Posterior vena cava (tissue), 2 donors: ENCODE measurements at regions not wholly inside any gene's neighbourhood (a gene's known extent, or its start where the extent isn't known, plus 50 kb on each side); places are given as distances from the start of the nearest gene placed in this dataset.

Experiments
- DNase-seq: peaks from one replicate; pipeline ENCODE4 v3.0.0-alpha.2; 2020; ENCODE audit warnings: low spot score
- intact Hi-C, 2 donors: fragments of 100-400 bp; cut with DNase I; formaldehyde crosslinking; loops; one replicate each; pipeline versions ENCODE4 v1.14.1 to v1.14.2; 2022 to 2023
- donor health status: DM: yes; HTN: yes; CAD: no.
- donor health status: DM: yes; HTN: yes; CAD: no.

DNA sequence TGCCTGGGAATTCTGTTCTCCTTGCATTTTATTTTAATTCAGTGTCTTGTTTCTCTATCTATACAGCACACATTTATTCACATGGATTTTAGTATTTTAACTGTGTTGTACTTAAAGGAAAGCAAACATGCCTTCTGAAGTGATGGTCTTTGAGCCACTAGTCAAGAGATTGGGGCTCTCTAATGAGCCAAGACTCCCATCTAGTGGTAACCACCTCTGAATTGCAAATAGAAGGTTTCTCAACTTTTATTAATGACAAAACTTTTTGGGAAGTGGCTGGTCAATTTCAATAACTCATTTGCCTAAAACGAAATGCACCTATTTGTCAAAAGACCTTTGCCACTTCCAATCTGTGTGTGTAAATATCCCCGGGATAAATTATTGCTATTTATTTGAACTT, 199.6 kb downstream of the LTN1 start:
- DNase-seq = no peak
- intact Hi-C loops = no loop called here

DNA sequence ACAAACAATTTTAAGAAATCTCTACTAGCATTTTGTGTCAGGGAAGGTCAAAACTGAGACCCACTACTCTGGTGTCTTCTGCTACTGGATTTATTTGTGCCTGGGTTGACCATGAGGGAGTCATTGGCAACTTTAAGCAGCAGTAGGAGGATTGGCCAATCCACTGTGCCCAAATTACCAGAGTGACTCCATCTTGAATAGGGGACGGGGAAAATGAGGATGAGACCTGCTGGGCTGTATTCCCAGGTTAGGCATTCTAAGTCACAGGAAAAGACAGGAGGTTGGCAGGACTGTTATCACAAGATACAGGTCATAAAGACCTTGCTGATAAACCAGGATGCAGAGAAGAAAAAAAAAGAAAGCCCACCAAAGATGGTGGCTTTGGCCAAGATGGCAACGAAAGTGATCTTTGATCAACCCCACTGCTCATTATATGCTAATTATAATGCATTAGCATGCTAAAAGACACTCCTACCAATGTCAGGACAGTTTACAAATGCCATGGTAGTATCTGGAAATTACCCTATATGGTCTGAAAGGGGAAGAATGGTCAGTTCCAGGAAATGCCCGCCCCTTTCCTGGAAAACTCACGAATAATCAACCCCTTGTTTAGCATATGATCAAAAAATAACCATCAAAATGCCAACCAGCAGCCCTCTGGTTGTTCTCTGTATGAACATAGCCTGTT, 200.9 kb downstream of the LTN1 start:
- no peak for DNase-seq
- intact Hi-C loops = no loop called here

DNA sequence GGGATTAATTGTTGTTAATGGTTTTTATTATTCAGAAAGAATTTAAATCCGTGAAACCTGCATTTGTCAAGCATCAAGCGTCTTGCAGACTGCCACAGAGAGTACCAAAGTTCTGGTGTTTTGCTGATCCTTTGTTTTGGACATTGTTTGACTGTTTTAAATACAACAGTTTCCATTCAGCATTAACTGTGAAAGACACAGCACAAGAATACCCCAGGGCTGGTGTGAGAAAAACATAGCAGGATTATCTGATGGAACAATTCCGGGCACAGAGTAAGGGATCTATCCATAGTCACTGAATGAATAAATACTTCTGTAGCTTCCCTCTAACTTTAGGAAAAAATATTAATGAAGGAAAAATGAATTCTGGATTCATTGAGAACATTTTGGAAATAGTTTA, 202.3 kb downstream of the LTN1 start:
- no peak for DNase-seq
- intact Hi-C loops = no loop called here

DNA sequence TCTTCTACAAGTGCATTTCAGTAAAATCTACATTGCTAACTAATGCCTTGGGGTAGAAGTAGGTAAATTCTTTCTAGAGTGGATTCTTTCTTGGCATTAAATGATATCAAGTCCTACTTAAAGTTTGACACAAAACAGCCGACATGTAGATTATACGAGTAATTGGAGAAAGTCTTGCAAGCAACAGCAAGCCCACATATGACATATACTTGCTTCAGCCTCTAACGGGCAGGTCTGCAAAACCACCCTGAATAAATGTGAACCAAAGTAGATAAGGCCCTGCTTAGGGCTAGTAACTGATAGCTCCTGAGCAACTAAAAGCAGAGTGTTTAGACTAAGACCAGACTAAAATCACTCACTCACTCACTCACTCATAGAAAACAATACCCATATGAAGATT, 203.2 kb downstream of the LTN1 start:
- intact Hi-C loops = no loop called here
- no peak for DNase-seq

DNA sequence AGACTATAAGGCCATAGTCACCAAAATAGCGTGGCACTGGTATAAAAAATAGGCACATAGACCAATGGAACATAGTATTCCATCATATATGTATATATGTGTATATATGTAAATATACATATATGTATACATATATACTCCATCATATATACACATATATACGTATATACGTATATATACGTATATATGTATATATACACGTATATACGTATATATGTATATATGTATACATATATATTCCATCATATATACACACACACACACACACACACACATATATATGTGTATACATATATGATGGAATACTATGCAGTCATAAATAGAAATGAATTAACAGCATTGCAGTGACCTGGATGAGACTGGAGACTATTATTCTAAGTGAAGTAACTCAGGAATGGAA, 204.6 kb downstream of the LTN1 start:
- intact Hi-C loops = no loop called here
- no peak for DNase-seq

DNA sequence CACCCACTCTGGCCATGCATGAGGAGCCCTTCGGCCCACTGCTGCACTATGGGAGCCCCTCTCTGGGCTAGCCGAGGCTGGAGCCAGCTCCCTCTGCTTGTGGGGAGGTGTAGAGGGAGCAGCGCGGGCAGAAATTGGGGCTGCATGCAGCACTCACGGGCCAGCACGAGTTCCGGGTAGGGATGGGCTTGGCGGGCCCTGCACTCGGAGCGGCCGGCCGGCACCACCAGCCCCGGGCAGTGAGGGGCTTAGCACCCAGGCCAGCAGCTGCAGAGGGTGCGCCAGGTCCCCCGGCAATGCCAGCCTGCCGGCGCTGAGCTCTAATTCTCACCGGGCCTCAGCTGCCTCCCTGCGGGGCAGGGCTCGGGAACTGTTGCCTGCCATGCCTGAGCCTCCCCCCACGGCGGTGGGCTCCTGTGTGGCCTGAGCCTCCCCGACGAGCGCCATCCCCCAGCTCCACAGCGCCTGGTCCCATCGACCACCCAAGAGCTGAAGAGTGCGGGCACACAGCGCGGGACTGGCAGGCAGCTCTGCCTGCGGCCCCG, 209.0 kb downstream of the LTN1 start:
- DNase-seq = no peak
- intact Hi-C loops = no loop called here

DNA sequence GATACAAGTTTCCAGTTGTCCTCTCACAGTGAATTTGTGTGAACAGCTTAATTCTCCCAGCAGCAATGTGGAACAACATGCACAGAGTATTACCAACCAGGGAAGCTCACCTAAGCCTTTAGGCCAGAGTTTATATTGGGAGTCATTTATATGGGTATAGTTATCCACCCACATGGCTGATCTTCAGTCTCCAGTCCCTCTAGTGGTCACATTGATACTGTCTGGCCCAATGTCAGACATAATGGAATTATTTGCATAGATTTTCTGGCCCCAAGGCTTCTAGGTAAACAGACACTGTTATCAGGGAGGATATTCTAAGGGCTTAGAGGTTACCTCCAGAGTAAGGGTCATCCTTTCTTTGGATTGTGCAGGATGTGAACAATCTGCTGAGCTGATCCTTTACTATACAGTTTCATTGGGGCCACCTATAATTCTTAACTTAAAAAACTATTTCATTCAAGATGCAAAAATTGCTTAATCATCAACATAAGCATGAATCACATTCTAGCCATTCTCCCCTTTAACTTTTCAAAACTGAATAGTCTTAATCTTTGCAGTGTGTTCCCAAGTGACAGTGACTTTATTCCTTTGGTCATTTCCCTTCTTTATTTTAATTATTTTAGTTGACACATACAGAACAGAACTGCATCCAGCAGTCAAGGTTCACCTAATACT, 210.9 kb downstream of the LTN1 start:
- no peak for DNase-seq
- intact Hi-C loops = no loop called here

DNA sequence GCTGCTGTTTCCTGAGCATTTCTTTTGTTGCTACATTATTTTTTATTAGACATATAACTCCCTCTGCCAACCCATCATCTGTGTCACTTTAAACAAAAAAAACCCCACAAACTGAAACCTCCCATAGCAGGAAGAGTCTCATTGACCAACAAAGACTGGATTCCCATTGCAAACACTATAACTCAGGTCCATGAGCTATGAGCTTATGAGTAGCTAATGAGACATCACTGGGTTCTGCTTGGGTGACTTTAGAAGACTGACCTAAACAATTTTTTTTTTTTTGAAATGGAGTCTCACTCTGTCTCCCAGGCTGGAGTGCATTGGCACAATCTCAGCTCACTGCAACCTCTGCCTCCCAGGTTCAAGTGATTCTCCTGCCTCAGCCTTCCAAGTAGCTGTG, 212.8 kb downstream of the LTN1 start:
- DNase-seq = no peak
- intact Hi-C loops = no loop called here

DNA sequence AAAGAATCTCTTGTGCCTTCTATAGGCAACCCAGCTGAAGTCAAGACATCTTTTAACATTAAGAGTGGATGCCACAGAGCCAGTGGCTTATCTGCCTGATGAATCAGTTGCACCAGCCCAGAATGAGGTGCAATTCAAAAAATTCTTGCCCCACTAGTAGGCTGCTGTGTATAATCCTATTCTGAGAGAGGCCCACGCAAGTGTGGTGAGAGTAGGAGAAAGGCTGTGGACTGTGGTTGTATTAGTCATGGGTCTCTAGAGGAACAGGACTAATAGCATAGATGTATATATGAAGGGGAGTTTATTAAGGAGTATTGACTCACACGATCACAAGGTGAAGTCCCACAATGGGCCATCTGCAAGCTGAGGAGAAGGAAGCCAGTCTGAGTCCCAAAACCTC, 216.4 kb downstream of the LTN1 start:
- DNase-seq = no peak
- intact Hi-C loops = no loop called here

DNA sequence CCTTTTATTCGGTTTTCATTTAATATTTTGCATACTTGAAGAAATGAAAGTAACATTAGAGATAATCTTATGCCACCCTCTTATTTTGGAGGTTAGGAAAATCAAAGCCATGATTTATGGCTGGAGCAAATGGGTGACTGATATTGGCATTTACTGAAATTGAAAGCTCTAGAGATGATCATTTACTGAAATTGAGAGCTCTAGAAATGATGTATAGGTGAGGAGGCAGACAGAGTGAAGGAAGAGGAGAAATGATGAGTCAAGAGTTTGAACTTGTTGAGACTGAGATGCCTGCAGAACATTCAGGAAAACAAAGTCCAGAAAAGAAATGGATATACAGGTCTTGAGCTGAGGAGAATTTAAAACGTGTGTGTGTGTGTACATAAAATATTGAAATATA, 217.6 kb downstream of the LTN1 start:
- intact Hi-C loops = no loop called here

DNA sequence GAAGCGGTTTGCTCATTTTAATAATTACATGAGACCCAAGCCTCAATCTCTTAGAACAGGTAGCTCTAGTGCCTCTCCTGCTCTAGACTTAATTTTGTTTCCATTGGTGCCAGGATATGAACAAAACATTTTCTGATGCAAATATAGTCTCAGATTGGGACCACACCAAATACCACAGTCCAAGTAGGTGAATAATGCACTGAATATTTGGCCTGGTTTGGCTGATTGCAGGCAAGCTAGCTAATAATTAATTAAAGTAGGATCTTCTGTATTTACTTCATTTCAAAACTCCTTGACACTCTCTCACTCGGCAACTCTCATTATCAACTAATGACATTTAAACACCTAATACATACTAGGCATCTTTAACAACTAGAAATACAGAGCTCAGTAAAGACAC, 219.6 kb downstream of the LTN1 start:
- no peak for DNase-seq
- intact Hi-C loops = no loop called here

More for the DNA sequence above, 217.6 kb downstream of the LTN1 start:
- no peak for DNase-seq

DNA sequence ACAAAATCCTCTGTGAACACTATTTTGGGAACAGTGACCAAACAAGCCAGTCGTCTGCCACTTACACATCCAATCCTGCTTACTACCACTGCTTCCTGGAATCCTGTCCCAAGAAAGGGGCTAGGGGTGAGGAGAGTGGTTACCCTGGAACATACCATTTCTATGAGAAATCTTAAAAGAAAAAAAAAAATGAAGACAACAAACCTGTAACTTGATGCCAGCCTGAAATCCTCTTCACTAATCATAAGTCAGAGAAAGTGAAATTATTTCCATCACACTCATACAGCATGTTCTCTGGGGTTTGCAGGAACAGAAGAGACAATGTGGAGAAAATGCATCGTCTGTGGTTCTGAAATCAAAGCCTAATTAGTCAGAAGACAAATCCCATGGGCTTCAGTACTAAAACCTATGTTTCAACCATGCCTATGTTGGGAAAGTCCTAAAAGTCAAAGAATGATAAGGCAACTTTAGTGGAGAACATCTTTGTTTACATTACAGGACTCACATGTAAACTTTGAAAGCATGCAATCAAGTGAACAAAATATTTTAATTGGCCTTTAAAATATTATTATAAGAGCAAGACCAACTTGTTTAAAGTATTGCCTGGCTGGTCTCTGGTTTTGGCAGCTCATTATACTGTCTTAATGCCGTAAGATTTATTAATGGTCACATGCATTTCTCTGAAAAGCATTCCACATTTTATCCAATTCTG, 220.7 kb downstream of the LTN1 start:
- intact Hi-C loops = no loop called here
- DNase-seq = no peak

DNA sequence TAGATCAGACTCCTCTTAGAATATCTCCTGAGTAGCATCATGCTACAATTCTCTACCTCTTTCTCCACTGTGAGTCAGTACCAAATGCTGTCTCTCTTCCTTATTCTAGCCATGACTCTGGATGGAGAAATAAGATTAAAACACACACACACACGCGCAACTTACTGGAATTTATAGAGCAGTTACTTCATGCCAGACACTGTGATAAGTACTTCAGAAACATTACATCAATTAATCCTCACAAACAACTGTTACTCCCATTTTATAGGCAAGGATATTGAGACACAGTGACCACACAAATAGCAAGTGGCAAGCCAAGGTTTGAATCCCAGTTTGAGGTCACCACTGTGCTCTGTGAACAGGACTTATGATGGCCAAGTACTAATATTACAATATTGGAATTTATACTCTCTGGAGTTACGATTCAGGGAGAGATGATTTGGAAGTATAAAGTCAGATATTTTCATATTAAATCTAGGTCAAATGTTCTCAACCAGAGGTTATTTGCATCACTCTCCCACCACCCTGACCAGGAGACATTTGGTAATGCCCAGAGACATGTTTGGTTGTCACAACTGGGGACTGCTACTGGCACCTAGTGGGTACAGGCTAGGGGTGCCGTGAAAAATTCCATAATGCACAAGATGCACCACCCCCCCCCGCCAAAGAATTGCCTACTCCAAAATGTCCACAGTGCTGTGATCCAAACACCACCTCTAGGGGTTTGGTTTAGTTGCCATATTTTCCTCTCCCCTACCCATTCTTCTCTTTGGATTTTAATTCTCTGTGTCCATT, 221.6 kb downstream of the LTN1 start:
- intact Hi-C loops = no loop called here
- DNase-seq = no peak

DNA sequence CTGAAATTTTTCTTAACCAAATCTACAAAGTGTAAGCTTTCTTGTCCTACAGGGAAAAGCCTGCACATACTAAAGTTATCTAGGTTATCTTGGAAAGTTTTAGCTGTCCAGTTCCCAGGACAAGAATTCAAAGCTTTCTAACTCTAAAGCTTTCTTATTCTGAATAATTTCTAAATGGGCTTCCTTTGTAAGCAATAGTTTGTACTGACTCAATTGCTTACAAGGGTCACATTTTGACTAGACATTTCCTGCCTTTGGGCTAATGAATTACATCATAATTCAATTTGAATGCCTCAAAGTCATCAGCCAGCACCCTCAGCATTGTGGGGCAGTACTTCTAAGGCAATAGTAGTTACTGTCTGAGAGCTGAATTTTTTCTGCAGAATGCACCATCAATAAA, 223.0 kb downstream of the LTN1 start:
- DNase-seq = no peak
- intact Hi-C loops = no loop called here

DNA sequence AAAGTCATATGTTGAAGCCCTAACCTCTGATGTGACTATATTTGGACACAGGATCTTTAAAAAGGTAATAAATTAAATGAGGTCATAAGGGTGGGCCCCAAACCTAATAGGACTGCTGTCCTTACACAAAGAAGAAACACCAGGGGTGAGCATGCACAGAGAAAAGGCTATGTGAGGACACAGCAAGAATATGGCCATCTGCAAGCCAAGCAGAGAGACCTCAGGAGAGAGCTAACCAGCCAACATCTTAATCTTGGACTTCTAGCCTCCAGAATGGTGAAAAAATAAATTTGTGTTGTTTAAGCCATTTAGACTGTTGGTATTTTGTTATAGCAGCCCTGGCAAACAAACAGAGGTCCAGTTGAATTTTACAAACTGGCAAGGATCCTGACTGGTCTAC, 223.9 kb downstream of the LTN1 start:
- intact Hi-C loops = no loop called here
- no peak for DNase-seq

DNA sequence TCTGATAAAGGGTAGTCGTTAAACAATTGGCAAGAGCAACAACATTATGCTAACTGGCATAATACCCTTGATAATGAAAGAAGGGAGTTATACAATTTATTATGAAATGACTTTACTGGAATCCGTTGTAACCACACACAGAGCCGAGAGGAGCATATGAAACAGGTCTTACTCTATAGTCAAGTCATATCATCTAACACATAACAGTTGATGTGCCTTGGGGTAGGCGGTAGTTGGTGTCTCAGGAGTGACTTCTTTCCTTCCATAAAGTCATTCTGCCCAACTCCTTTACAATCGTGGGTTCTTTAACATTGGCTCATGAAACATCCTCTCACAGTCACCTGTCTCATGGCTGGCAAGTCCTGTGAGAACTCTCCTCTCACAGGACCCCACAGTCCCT, 225.2 kb downstream of the LTN1 start:
- no peak for DNase-seq
- intact Hi-C loops = no loop called here

DNA sequence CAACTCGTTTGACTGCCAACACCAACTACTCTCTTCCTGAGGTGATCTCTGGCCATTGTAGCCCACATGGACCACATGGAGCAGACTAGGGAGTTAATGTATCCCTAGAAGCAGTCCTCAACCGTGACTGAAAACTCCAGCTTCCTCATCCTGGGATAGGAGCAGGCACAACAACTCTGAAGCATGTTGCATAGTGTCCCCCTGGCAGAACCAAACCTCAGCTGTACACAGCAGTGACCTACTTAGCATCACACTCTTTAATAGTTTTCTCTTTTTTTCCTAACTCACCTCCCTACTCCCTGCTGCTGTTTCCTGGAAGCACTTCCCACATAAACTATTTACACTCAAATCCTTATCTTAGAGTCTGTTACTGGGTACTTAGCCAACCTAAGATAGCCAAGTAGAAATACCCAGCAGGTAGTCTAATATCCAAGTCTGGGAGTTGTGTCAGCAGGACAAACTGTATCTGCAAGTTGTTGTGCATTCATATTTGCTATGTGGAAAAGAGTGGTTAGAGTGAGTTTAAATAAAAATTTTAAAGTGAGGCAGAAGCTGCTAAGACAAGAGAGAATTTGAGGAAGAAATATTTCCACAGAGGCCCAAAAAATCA, 228.8 kb downstream of the LTN1 start:
- no peak for DNase-seq
- intact Hi-C loops = no loop called here

DNA sequence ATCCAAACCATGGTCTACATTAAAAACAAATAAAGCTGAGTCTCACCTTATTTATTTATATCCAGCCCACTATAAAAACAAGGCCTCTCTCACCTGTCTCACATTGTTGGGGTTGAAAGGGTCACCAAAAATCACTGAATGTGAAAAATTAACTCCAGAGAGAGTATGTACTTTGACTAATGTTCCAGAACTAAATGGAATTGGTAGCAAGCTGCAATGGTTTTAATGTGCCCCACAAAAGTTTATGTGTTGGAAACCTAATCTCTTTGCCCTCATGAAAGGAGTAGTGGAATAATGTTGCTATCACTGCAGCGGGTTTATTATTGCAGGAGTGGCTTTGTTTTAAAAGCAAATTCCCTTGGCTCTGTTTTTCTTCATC, 230.3 kb downstream of the LTN1 start:
- DNase-seq = no peak
- intact Hi-C loops = no loop called here

DNA sequence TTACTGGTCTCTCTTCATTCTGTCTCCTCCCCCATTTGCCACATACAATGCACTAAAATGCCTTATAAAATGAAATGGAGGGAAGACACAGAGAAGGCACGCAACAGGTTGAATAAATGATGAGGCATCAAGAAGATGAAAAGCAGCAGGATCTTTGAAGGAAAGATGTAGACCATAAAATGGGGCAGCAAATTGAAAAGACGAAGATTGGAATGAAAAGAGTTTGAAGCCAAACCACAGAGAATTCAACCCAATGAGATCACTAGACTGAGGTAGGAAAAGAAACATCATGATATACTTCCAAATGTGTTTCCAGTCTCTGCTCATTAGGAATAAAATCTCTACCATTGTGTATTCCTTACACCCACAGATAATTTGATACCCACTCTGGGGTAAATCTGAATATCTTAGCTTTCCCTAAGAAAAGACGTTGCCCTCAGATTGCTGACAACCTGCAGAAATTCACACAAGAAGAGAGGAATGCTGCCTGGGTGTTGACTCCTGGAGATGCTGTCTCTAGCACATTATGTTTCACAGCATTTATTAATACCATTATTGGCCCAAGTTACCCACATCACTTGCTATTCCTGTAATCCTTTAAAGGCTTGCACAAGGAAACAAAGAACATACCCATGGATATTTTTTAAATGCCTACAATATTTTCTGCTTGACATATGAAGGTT, 230.9 kb downstream of the LTN1 start:
- intact Hi-C loops = no loop called here
- DNase-seq = no peak
